ENCODE measurements at regions not wholly inside any gene's neighbourhood (a gene's known extent, or its start where the extent isn't known, plus 50 kb on each side); places are given as distances from the start of the nearest gene placed in this dataset.

DNA sequence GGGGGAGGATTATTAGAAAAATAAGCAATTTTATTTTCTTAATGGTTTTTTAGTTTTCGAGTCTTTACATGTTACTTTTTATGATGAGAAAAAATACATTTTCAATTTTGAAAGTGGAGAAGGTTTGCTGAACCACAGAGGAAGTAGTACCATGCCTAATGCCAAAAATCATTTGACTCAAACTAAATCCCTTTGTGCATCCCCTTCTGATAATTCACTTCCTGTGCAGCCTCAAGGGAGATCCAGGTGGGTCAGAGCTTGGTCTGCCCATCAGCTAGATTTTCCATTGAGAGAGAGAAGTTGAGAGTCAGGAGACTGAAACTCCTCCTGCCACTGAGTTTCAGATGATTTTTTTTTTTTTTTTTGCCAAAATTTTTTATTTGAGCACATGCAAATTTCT, 571.7 kb downstream of the LIG4 start:
- H3K36me3 Mint-ChIP-seq, result no peaks in the 10 kb centered on the region
- intact Hi-C loops (cut with micrococcal nuclease), result no loop called here
- no peak overlapping the region for H3K4me3 ChIP-seq (ENCODE audit: low read length)
- no peaks in the 10 kb centered on the region for H3K27me3 ChIP-seq (ENCODE audit: control insufficient read depth, insufficient read depth, low read length)
- TF ChIP-seq CTCF (IDR thresholded peaks at IDR 0.05), result no peak
- no peaks in the 10 kb centered on the region for H3K4me1 Mint-ChIP-seq
- H3K9me3 ChIP-seq (ENCODE audit: control insufficient read depth, insufficient read depth, low read length), result no peaks in the 10 kb centered on the region
- ATAC-seq, result no peak
- DNase-seq, result no peak
- no peaks in the 10 kb centered on the region for H3K27me3 Mint-ChIP-seq (ENCODE audit: low read depth in 2 of 2)
- no peak overlapping the region for H3K27ac ChIP-seq (ENCODE audit: low read length)
- H3K4me1 ChIP-seq (ENCODE audit: control insufficient read depth, insufficient read depth, low read length), result no peaks in the 10 kb centered on the region
- no peak overlapping the region for H3K27ac Mint-ChIP-seq
- H3K4me3 Mint-ChIP-seq, result no peak overlapping the region
- 100% methylated on average over 1 of the region's 1 CpG for WGBS (ENCODE audit: insufficient coverage)
- H3K36me3 ChIP-seq (ENCODE audit: control insufficient read depth, insufficient read depth, low read length), result no peaks in the 10 kb centered on the region
- H3K9me3 Mint-ChIP-seq, result peaks cover 0 to 6% of the 10 kb centered on the region in 2 donors

GRCh38 chr13:107642831-107643230, 572.5 kb downstream of the LIG4 start:
- no peak for TF ChIP-seq CTCF (IDR thresholded peaks at IDR 0.05)
- no peak for DNase-seq
- H3K4me3 Mint-ChIP-seq, result no peak overlapping the region
- peaks cover 0 to 11% of the 10 kb centered on the region in 2 donors for H3K9me3 Mint-ChIP-seq
- no peaks in the 10 kb centered on the region for H3K4me1 Mint-ChIP-seq
- Histone ChIP-seq H3K36me3 (ENCODE audit: control insufficient read depth, insufficient read depth, low read length) (no peaks in the 10 kb centered on the region), H3K4me1 (ENCODE audit: control insufficient read depth, insufficient read depth, low read length) (no peaks in the 10 kb centered on the region), H3K27ac (ENCODE audit: low read length) (no peak overlapping the region), H3K4me3 (ENCODE audit: low read length) (no peak overlapping the region), H3K9me3 (ENCODE audit: control insufficient read depth, insufficient read depth, low read length) (no peaks in the 10 kb centered on the region), H3K27me3 (ENCODE audit: control insufficient read depth, insufficient read depth, low read length) (no peaks in the 10 kb centered on the region)
- intact Hi-C loops (cut with micrococcal nuclease), result no loop called here
- ATAC-seq, result no peak
- H3K36me3 Mint-ChIP-seq, result no peaks in the 10 kb centered on the region
- no peak overlapping the region for H3K27ac Mint-ChIP-seq
- WGBS (ENCODE audit: insufficient coverage), result 92% methylated on average over 5 of the region's 5 CpGs
- H3K27me3 Mint-ChIP-seq (ENCODE audit: low read depth in 2 of 2), result no peaks in the 10 kb centered on the region

- Histone ChIP-seq H3K27ac (ENCODE audit: low read length) (no peak overlapping the region), H3K36me3 (ENCODE audit: control insufficient read depth, insufficient read depth, low read length) (no peaks in the 10 kb centered on the region), H3K4me1 (ENCODE audit: control insufficient read depth, insufficient read depth, low read length) (no peaks in the 10 kb centered on the region), H3K27me3 (ENCODE audit: control insufficient read depth, insufficient read depth, low read length) (no peaks in the 10 kb centered on the region), H3K9me3 (ENCODE audit: control insufficient read depth, insufficient read depth, low read length) (peaks cover 2% of the 10 kb centered on the region), H3K4me3 (ENCODE audit: low read length) (no peak overlapping the region)
- Mint-ChIP-seq H3K9me3 (peaks cover 0 to 11% of the 10 kb centered on the region in 2 donors), H3K4me1 (no peaks in the 10 kb centered on the region), H3K27ac (no peak overlapping the region), H3K36me3 (no peaks in the 10 kb centered on the region), H3K4me3 (no peak overlapping the region), H3K27me3 (ENCODE audit: low read depth in 2 of 2) (no peaks in the 10 kb centered on the region)
- TF ChIP-seq CTCF (IDR thresholded peaks at IDR 0.05), result no peak
- DNase-seq, result no peak
- no peak for ATAC-seq
- 85% methylated on average over 5 of the region's 5 CpGs for WGBS (ENCODE audit: insufficient coverage)
- intact Hi-C loops (cut with micrococcal nuclease), result no loop called here
These were observed 573.8 kb downstream of the LIG4 start for GRCh38 chr13:107641574-107641973.

DNA sequence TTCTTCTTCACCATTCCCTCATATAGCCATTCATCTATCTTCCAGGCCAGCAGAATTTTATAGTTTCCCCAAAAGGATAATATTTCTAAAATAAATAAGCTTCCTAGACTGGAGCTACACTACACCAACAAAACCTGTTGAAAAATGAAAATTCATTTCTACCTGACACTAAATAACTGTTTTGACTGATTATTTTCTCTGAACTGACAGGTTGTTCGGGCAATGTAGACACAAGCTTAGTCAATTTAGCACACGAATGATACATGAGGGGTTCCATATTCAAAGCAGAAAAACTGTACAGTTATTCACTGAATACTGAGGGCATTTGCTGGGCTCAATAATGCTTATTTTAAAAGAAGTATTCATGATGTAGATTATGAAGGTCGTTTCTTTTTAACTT, 589.7 kb downstream of the LIG4 start:
- H3K36me3 Mint-ChIP-seq, result no peaks in the 10 kb centered on the region
- no peak for DNase-seq
- Histone ChIP-seq H3K9me3 (ENCODE audit: control insufficient read depth, insufficient read depth, low read length) (no peaks in the 10 kb centered on the region), H3K27ac (ENCODE audit: low read length) (no peak overlapping the region), H3K27me3 (ENCODE audit: control insufficient read depth, insufficient read depth, low read length) (no peaks in the 10 kb centered on the region), H3K36me3 (ENCODE audit: control insufficient read depth, insufficient read depth, low read length) (no peaks in the 10 kb centered on the region), H3K4me1 (ENCODE audit: control insufficient read depth, insufficient read depth, low read length) (no peaks in the 10 kb centered on the region), H3K4me3 (ENCODE audit: low read length) (no peak overlapping the region)
- peaks cover 0 to 4% of the 10 kb centered on the region in 2 donors for H3K9me3 Mint-ChIP-seq
- WGBS (ENCODE audit: insufficient coverage), result 72% methylated on average over 2 of the region's 3 CpGs
- ATAC-seq, result no peak
- no peaks in the 10 kb centered on the region for H3K4me1 Mint-ChIP-seq
- H3K27me3 Mint-ChIP-seq (ENCODE audit: low read depth in 2 of 2), result no peaks in the 10 kb centered on the region
- intact Hi-C loops (cut with micrococcal nuclease), result no loop called here
- no peak overlapping the region for H3K27ac Mint-ChIP-seq
- TF ChIP-seq CTCF (IDR thresholded peaks at IDR 0.05), result no peak
- H3K4me3 Mint-ChIP-seq, result no peak overlapping the region

Data from natural killer cell (primary cell).